Pancreas (tissue), 10 donors: ENCODE measurements at regions not wholly inside any gene's neighbourhood (a gene's known extent, or its start where the extent isn't known, plus 50 kb on each side); places are given as distances from the start of the nearest gene placed in this dataset.

Experiments
- ATAC-seq, 4 donors: fragments of 200-7000 bp; cut with Tn5 transposase; one replicate each; pipeline versions ENCODE4 v1.8.0 to v1.9.1; 2020; ENCODE audit warnings: mild to moderate bottlenecking in 4 of 4, moderate library complexity in 4 of 4
- DNase-seq, 6 donors: peaks; one replicate each; pipeline ENCODE4 v3.0.0-alpha.2; 2020
- FAIRE-seq: peaks from 2 replicates; lab custom pipeline; 2012; peaks lifted over from hg19 to GRCh38; lab: Jason Lieb, UNC
- H3K27ac ChIP-seq, 4 donors: fragments of 200-600 bp; sonication (generic); 1 replicate in 3 of 4; 2 replicates in 1 of 4; pipeline versions ENCODE4 v1.5.0 to v1.8.0; 2020
- H3K27me3 ChIP-seq, 4 donors: fragments of 200-600 bp; one replicate each; pipeline ENCODE4 v1.8.0; 2021
- H3K36me3 ChIP-seq, 3 donors: fragments of 200-600 bp; sonication (generic) in 1 of 3; one replicate each; pipeline versions ENCODE4 v1.5.0 to v1.8.0; 2020 to 2021
- H3K4me1 ChIP-seq, 3 donors: fragments of 200-600 bp; one replicate each; pipeline ENCODE4 v1.8.0; 2021
- H3K4me3 ChIP-seq, 4 donors: fragments of 200-600 bp; sonication (generic) in 2 of 4; one replicate each; pipeline versions ENCODE4 v1.5.0 to v1.8.0; 2020 to 2021
- H3K9me3 ChIP-seq, 4 donors: fragments of 200-600 bp; one replicate each; pipeline ENCODE4 v1.8.0; 2021
- CTCF ChIP-seq, 4 donors: fragments of 200-600 bp; sonication (generic) in 3 of 4; IDR thresholded peaks; one replicate each; pipeline versions ENCODE4 v1.5.0 to v1.8.0; 2021; ENCODE audit warnings: antibody characterized with exemption in 4 of 4
- WGBS, 2 donors: extraction: QIAGEN DNeasy Blood & Tissue Kit; methylation state at CpG; one replicate each; pipeline ENCODE4 v1.1.7; 2013; 5-methylcytosine and 5-hydroxymethylcytosine counted together
- intact Hi-C, 3 donors: fragments of 100-400 bp; cut with DNase I; formaldehyde crosslinking; loops; one replicate each; pipeline versions ENCODE4 v1.11.1 to v1.14.2; 2022
- donor health status: healthy with polysubstance abuse.
- donor health status: DM: no; HTN: no; CAD: no; lungs with moderate emphysema.
- donor health status: DM: no; HTN: no; CAD: no.
- donor health status: control.
- donor health status: control.
- donor health status: Bipolar disorder and iron deficiency.
- donor health status: DM: yes; HTN: yes; CAD: no.
- donor health status: DM: no; HTN: no; CAD: no.
- donor health status: DM: no; HTN: no; CAD: no.
- donor health status: DM: yes; HTN: yes; CAD: no.

- FAIRE-seq: no peak
- no peak for DNase-seq
- Histone ChIP-seq H3K4me3 (no peak overlapping the region), H3K27ac (no peak overlapping the region), H3K36me3 (no peaks in the 10 kb centered on the region), H3K4me1 (no peaks in the 10 kb centered on the region), H3K9me3 (no peaks in the 10 kb centered on the region), H3K27me3 (no peaks in the 10 kb centered on the region)
- peak in 3 of 4 donors; percentile 43 to 63 (median 58) for ATAC-seq
- intact Hi-C loops: no loop called here
- TF ChIP-seq CTCF (IDR thresholded peaks at IDR 0.05): no peak
Observed at GRCh38 chrX:106397788-106398538, 213.8 kb upstream of the RADX start.

GRCh38 chrX:106401965-106402559 is 209.7 kb upstream of the RADX start:
- FAIRE-seq: no peak
- peaks cover 0 to 2% (median 0%) of the 10 kb centered on the region in 4 donors for H3K27me3 ChIP-seq
- DNase-seq: no peak
- no peak for TF ChIP-seq CTCF (IDR thresholded peaks at IDR 0.05)
- no peak overlapping the region for H3K27ac ChIP-seq
- WGBS, 2 donors: 57 to 66% methylated on average over 10 of the region's 10 CpGs
- no peaks in the 10 kb centered on the region for H3K4me1 ChIP-seq
- H3K4me3 ChIP-seq: no peak overlapping the region
- no peak for ATAC-seq
- H3K9me3 ChIP-seq: no peaks in the 10 kb centered on the region
- intact Hi-C loops: no loop called here
- H3K36me3 ChIP-seq: no peaks in the 10 kb centered on the region

GRCh38 chrX:106404512-106404911 is 207.3 kb upstream of the RADX start:
- DNase-seq: no peak
- Histone ChIP-seq H3K9me3 (no peaks in the 10 kb centered on the region), H3K27ac (no peak overlapping the region), H3K27me3 (peaks cover 0 to 11% (median 0%) of the 10 kb centered on the region in 4 donors), H3K4me1 (no peaks in the 10 kb centered on the region), H3K36me3 (no peaks in the 10 kb centered on the region), H3K4me3 (no peak overlapping the region)
- FAIRE-seq: no peak
- ATAC-seq: no peak
- intact Hi-C loops: no loop called here
- 33 to 53% methylated on average over 1 of the region's 1 CpG for WGBS, 2 donors
- TF ChIP-seq CTCF (IDR thresholded peaks at IDR 0.05): no peak

- 31 to 44% methylated on average over 2 of the region's 2 CpGs for WGBS, 2 donors
- DNase-seq (peak in 1 of 6 donors; percentile 16), FAIRE-seq (peak; percentile 59), ATAC-seq (peak in 3 of 4 donors; percentile 65 to 75 (median 73))
- peak; percentile 49 to 75 (median 62) for TF ChIP-seq CTCF (IDR thresholded peaks at IDR 0.05)
- H3K27ac ChIP-seq: no peak overlapping the region
- no peaks in the 10 kb centered on the region for H3K27me3 ChIP-seq
- no peaks in the 10 kb centered on the region for H3K9me3 ChIP-seq
- no peaks in the 10 kb centered on the region for H3K36me3 ChIP-seq
- H3K4me3 ChIP-seq: no peak overlapping the region
- intact Hi-C loops: no loop called here
- no peaks in the 10 kb centered on the region for H3K4me1 ChIP-seq
Observed at GRCh38 chrX:106415276-106415895, 196.4 kb upstream of the RADX start.
